GM06990 (cell line): ENCODE measurements at regions not wholly inside any gene's neighbourhood (a gene's known extent, or its start where the extent isn't known, plus 50 kb on each side); places are given as distances from the start of the nearest gene placed in this dataset.

Experiments used
- DNase-seq: peaks from one replicate; pipeline ENCODE4 v3.0.0-alpha.2; 2011; ENCODE audit not compliant: insufficient read length; ENCODE audit errors: extremely low read depth
- H3K27me3 ChIP-seq: replicated peaks from 2 replicates; pipeline ENCODE4 v1.6.0; 2011; ENCODE audit warnings: low read length; ENCODE audit not compliant: control insufficient read depth, insufficient read depth
- H3K36me3 ChIP-seq: 2 replicates; pipeline ENCODE4 v1.5.1; 2011; ENCODE audit warnings: low read length; ENCODE audit not compliant: control insufficient read depth, insufficient read depth
- H3K4me3 ChIP-seq: replicated peaks from 2 replicates; pipeline ENCODE4 v1.5.1; 2011; ENCODE audit warnings: low read depth, mild to moderate bottlenecking, control low read depth, low read length
- CTCF ChIP-seq: IDR thresholded peaks from 2 replicates; pipeline ENCODE4 v1.5.1; 2011; ENCODE audit warnings: low read length, control low read depth, mild to moderate bottlenecking, inconsistent platforms; ENCODE audit not compliant: insufficient read depth, poor library complexity, severe bottlenecking

DNA sequence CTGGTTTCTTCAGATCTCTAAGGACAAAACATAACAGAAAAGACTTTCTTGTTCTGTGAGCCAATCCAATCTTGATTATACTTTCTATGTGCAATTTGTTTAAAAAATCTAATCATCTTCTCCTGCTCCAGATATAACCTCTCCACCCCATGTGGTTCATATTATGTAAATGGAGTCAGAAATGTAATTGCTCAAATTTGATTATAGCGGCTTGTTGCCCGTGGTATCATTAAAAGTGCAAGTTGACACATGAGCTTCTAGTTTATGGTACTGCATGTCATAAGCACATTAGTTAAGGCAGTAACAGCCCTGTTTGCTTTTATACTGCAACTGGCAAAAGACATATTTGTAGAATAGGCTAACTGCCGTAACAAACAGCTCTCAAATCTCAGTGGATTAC, 715.1 kb upstream of the CDH7 start:
- no peaks in the 10 kb centered on the region for H3K36me3 ChIP-seq
- TF ChIP-seq CTCF, result no peak
- H3K4me3 ChIP-seq, result no peak overlapping the region
- no peaks in the 10 kb centered on the region for H3K27me3 ChIP-seq
- no peak for DNase-seq

GRCh38 chr18:65025756-65026155, 725.1 kb upstream of the CDH7 start:
- TF ChIP-seq CTCF, result no peak

GRCh38 chr18:65021021-65021420, 729.8 kb upstream of the CDH7 start:
- no peak for TF ChIP-seq CTCF
- Histone ChIP-seq H3K4me3 (no peak overlapping the region), H3K36me3 (no peaks in the 10 kb centered on the region), H3K27me3 (no peaks in the 10 kb centered on the region)
- DNase-seq, result no peak

More at GRCh38 chr18:65025756-65026155, 725.1 kb upstream of the CDH7 start:
- DNase-seq, result no peak
- H3K36me3 ChIP-seq, result no peaks in the 10 kb centered on the region
- H3K27me3 ChIP-seq, result no peaks in the 10 kb centered on the region
- no peak overlapping the region for H3K4me3 ChIP-seq

DNA sequence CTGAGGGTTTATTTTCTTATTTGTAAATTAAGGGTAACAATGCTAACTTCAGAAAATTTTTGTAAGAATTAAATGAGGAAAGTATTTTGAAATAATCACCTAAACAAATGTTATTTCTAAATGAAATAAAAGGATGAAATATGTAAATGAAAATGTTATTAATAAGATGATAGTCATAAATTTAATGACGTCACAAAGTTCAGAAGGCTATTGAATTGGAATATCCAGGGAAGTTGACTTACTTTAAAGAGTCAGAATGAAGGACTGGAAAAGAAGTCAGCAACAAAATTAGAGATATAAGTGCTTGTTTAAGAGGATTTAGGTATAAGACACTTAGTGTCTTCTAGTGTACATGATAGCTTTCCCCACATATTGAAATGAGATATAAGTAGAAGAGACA, 732.6 kb upstream of the CDH7 start:
- TF ChIP-seq CTCF, result no peak
- no peaks in the 10 kb centered on the region for H3K27me3 ChIP-seq
- no peak overlapping the region for H3K4me3 ChIP-seq
- DNase-seq, result no peak
- H3K36me3 ChIP-seq, result no peaks in the 10 kb centered on the region

- no peak for DNase-seq
- H3K27me3 ChIP-seq, result no peaks in the 10 kb centered on the region
- H3K4me3 ChIP-seq, result no peak overlapping the region
- TF ChIP-seq CTCF, result no peak
- no peaks in the 10 kb centered on the region for H3K36me3 ChIP-seq
Measured at GRCh38 chr18:65017372-65017760, 733.4 kb upstream of the CDH7 start.

GRCh38 chr18:65016631-65017371, 734.0 kb upstream of the CDH7 start:
- no peak for TF ChIP-seq CTCF
- Histone ChIP-seq H3K36me3 (no peaks in the 10 kb centered on the region), H3K4me3 (no peak overlapping the region), H3K27me3 (no peaks in the 10 kb centered on the region)
- no peak for DNase-seq
